H1 (cell line): ENCODE measurements at regions not wholly inside any gene's neighbourhood (a gene's known extent, or its start where the extent isn't known, plus 50 kb on each side); places are given as distances from the start of the nearest gene placed in this dataset.

Experiments used
- CBX5 ChIP-seq: fragments of 300-800, 300-1000 bp; sonication (generic); IDR thresholded peaks from 2 replicates; pipeline ENCODE4 v1.7.1; 2016; ENCODE audit warnings: antibody characterized with exemption, low read length, low read depth
- CBX8 ChIP-seq: fragments of 300-800, 300-1000 bp; sonication (generic); IDR thresholded peaks from 2 replicates; pipeline ENCODE4 v1.7.1; 2016; ENCODE audit warnings: low read depth, low read length, borderline replicate concordance
- CHD1 ChIP-seq: IDR thresholded peaks from 2 replicates; pipeline ENCODE4 v1.6.1; 2012; ENCODE audit warnings: low read depth, low read length, improper control_type of control experiment
- JUN ChIP-seq: IDR thresholded peaks from 2 replicates; pipeline ENCODE4 v1.6.1; 2011; ENCODE audit warnings: low read depth, mild to moderate bottlenecking, improper control_type of control experiment, low read length
- RAD21 ChIP-seq, 2 experiments: IDR thresholded peaks in 1 of 2; conservative IDR thresholded peaks in 1 of 2; 2 replicates each; pipeline ENCODE4 v1.6.1; 2011; ENCODE audit warnings: low read depth in 2 of 2, low read length in 2 of 2, improper control_type of control experiment in 1 of 2, inconsistent platforms in 1 of 2, mild to moderate bottlenecking in 1 of 2, moderate library complexity in 1 of 2
- RFX5 ChIP-seq: IDR thresholded peaks from 2 replicates; pipeline ENCODE4 v1.6.1; 2011; ENCODE audit warnings: low read depth, low read length, improper control_type of control experiment, borderline replicate concordance
- SP4 ChIP-seq: IDR thresholded peaks from 2 replicates; pipeline ENCODE4 v1.6.1; 2012; ENCODE audit warnings: low read length, inconsistent platforms
- TF ChIP-seq, protein P1 (sequence below): fragments of 300-600 bp; sonication (generic); IDR thresholded peaks from 2 replicates; pipeline ENCODE4 v1.7.1; 2012; ENCODE audit warnings: low read length, moderate library complexity, mild to moderate bottlenecking, inconsistent platforms; ENCODE audit not compliant: insufficient replicate concordance
- TF ChIP-seq, protein P2 (sequence below): IDR thresholded peaks from 2 replicates; pipeline ENCODE4 v1.6.1; 2012; ENCODE audit warnings: inconsistent platforms

DNA sequence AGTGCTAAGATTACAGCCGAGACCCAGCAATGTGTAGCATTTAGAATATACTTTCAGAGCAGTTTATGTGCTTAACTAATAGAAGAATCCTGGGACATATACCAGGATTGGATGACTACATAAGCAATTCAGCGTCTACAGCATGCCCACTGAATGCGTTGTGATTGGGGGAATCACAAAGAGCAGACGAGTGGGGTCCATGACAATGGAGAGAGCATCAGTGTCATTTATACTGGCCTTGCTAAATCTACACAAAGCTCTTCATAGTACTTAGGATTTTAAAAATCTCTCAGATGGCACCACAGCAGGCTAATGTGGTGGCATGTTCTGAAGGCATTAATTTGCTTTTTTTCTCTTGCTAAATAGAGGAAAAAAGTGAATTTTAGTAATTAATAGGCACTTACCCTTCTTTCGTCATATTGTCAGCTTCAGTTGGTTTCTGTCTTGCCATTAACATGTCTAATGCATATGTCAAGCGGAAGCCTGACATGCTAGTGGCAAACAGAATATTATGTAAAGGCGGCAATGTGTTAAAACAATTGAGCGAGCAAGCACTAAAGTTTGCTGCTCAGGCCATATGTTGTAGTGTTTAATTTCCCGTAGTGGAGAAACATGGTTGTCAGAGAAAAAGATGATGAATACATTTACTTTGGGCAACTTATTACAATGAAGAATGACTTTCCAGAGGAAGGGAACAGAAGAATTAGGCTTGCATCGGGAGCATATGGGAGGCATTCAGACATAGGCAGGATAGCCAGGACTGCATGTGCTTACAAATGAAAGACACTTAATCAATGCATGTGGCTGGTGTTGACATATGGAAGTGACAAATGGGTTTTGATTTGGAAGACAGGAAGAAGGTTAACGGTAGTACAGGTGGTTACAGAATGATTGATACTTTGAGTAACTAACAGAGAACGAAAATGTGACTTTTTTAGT lies 145.2 kb downstream of the ICOS start (continued):
- TF ChIP-seq, protein P1, sequence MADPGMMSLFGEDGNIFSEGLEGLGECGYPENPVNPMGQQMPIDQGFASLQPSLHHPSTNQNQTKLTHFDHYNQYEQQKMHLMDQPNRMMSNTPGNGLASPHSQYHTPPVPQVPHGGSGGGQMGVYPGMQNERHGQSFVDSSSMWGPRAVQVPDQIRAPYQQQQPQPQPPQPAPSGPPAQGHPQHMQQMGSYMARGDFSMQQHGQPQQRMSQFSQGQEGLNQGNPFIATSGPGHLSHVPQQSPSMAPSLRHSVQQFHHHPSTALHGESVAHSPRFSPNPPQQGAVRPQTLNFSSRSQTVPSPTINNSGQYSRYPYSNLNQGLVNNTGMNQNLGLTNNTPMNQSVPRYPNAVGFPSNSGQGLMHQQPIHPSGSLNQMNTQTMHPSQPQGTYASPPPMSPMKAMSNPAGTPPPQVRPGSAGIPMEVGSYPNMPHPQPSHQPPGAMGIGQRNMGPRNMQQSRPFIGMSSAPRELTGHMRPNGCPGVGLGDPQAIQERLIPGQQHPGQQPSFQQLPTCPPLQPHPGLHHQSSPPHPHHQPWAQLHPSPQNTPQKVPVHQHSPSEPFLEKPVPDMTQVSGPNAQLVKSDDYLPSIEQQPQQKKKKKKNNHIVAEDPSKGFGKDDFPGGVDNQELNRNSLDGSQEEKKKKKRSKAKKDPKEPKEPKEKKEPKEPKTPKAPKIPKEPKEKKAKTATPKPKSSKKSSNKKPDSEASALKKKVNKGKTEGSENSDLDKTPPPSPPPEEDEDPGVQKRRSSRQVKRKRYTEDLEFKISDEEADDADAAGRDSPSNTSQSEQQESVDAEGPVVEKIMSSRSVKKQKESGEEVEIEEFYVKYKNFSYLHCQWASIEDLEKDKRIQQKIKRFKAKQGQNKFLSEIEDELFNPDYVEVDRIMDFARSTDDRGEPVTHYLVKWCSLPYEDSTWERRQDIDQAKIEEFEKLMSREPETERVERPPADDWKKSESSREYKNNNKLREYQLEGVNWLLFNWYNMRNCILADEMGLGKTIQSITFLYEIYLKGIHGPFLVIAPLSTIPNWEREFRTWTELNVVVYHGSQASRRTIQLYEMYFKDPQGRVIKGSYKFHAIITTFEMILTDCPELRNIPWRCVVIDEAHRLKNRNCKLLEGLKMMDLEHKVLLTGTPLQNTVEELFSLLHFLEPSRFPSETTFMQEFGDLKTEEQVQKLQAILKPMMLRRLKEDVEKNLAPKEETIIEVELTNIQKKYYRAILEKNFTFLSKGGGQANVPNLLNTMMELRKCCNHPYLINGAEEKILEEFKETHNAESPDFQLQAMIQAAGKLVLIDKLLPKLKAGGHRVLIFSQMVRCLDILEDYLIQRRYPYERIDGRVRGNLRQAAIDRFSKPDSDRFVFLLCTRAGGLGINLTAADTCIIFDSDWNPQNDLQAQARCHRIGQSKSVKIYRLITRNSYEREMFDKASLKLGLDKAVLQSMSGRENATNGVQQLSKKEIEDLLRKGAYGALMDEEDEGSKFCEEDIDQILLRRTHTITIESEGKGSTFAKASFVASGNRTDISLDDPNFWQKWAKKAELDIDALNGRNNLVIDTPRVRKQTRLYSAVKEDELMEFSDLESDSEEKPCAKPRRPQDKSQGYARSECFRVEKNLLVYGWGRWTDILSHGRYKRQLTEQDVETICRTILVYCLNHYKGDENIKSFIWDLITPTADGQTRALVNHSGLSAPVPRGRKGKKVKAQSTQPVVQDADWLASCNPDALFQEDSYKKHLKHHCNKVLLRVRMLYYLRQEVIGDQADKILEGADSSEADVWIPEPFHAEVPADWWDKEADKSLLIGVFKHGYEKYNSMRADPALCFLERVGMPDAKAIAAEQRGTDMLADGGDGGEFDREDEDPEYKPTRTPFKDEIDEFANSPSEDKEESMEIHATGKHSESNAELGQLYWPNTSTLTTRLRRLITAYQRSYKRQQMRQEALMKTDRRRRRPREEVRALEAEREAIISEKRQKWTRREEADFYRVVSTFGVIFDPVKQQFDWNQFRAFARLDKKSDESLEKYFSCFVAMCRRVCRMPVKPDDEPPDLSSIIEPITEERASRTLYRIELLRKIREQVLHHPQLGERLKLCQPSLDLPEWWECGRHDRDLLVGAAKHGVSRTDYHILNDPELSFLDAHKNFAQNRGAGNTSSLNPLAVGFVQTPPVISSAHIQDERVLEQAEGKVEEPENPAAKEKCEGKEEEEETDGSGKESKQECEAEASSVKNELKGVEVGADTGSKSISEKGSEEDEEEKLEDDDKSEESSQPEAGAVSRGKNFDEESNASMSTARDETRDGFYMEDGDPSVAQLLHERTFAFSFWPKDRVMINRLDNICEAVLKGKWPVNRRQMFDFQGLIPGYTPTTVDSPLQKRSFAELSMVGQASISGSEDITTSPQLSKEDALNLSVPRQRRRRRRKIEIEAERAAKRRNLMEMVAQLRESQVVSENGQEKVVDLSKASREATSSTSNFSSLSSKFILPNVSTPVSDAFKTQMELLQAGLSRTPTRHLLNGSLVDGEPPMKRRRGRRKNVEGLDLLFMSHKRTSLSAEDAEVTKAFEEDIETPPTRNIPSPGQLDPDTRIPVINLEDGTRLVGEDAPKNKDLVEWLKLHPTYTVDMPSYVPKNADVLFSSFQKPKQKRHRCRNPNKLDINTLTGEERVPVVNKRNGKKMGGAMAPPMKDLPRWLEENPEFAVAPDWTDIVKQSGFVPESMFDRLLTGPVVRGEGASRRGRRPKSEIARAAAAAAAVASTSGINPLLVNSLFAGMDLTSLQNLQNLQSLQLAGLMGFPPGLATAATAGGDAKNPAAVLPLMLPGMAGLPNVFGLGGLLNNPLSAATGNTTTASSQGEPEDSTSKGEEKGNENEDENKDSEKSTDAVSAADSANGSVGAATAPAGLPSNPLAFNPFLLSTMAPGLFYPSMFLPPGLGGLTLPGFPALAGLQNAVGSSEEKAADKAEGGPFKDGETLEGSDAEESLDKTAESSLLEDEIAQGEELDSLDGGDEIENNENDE, result no peak
- TF ChIP-seq SP4 (no peak), RFX5 (no peak), CBX5 (no peak), JUN (no peak), RAD21 (IDR thresholded peaks at IDR 0.05 in 1 of 2, conservative IDR thresholded peaks at IDR 0.05 in 1 of 2; ENCODE audit: low read depth in 2 of 2, low read length in 2 of 2) (no peak), CHD1 (no peak), CBX8 (no peak)
- TF ChIP-seq, protein P2, sequence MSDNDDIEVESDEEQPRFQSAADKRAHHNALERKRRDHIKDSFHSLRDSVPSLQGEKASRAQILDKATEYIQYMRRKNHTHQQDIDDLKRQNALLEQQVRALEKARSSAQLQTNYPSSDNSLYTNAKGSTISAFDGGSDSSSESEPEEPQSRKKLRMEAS, result no peak
